Neural progenitor cell (in vitro differentiated cells): ENCODE measurements at regions not wholly inside any gene's neighbourhood (a gene's known extent, or its start where the extent isn't known, plus 50 kb on each side); places are given as distances from the start of the nearest gene placed in this dataset.
A peak's percentile ranks its signal among the peaks of the same experiment; 100 is the strongest.

Experiments used
- DNase-seq: peaks from one replicate; pipeline ENCODE4 v3.0.0-alpha.2; 2016; ENCODE audit warnings: low spot score
- H2AFZ ChIP-seq: fragments of 200-600 bp; sonication (generic); replicated peaks from 2 replicates; pipeline ENCODE4 v1.6.1; 2016; ENCODE audit warnings: antibody characterized with exemption
- H3F3A ChIP-seq: fragments of 200-600 bp; sonication (generic); 2 replicates; pipeline ENCODE4 v1.6.1; 2016; ENCODE audit warnings: antibody characterized with exemption, low read depth
- H3K27ac ChIP-seq: fragments of 200-600 bp; sonication (generic); 2 replicates; pipeline ENCODE4 v1.5.1; 2016; ENCODE audit warnings: mild to moderate bottlenecking
- H3K27me3 ChIP-seq: fragments of 200-600 bp; sonication (generic); 2 replicates; pipeline ENCODE4 v1.6.1; 2016; ENCODE audit warnings: mild to moderate bottlenecking, moderate library complexity
- H3K36me3 ChIP-seq: fragments of 200-600 bp; sonication (generic); 2 replicates; pipeline ENCODE4 v1.5.1; 2016
- H3K4me1 ChIP-seq: fragments of 200-600 bp; sonication (generic); 2 replicates; pipeline ENCODE4 v1.6.1; 2016; ENCODE audit warnings: mixed run types
- H3K4me2 ChIP-seq: fragments of 200-600 bp; sonication (generic); 2 replicates; pipeline ENCODE4 v1.6.1; 2016
- H3K4me3 ChIP-seq: fragments of 200-600 bp; sonication (generic); 2 replicates; pipeline ENCODE4 v1.5.1; 2016
- H3K79me2 ChIP-seq: fragments of 200-600 bp; sonication (generic); 2 replicates; pipeline ENCODE4 v1.6.1; 2016; ENCODE audit warnings: low read depth
- H3K9ac ChIP-seq: fragments of 200-600 bp; sonication (generic); 2 replicates; pipeline ENCODE4 v1.6.1; 2016
- H3K9me3 ChIP-seq: fragments of 200-600 bp; sonication (generic); 2 replicates; pipeline ENCODE4 v1.5.1; 2016; ENCODE audit warnings: low read depth
- H4K20me1 ChIP-seq: fragments of 200-600 bp; sonication (generic); 2 replicates; pipeline ENCODE4 v1.6.1; 2016; ENCODE audit warnings: low read depth
- H3K27ac Mint-ChIP-seq: 3 replicates; pipeline ENCODE4 v1.8.0; 2021; ENCODE audit warnings: mixed read lengths
- H3K27me3 Mint-ChIP-seq: 2 replicates; pipeline ENCODE4 v1.8.0; 2022; ENCODE audit warnings: low read depth, mild to moderate bottlenecking, inconsistent platforms, moderate library complexity, mixed read lengths; ENCODE audit not compliant: insufficient read depth
- H3K36me3 Mint-ChIP-seq: 3 replicates; pipeline ENCODE4 v1.8.0; 2021; ENCODE audit warnings: mixed read lengths
- H3K4me1 Mint-ChIP-seq: 3 replicates; pipeline ENCODE4 v1.8.0; 2021; ENCODE audit warnings: mixed read lengths
- H3K4me3 Mint-ChIP-seq: 3 replicates; pipeline ENCODE4 v1.8.0; 2021; ENCODE audit warnings: mild to moderate bottlenecking, moderate library complexity, mixed read lengths
- H3K9me3 Mint-ChIP-seq: 3 replicates; pipeline ENCODE4 v1.8.0; 2020; ENCODE audit warnings: mixed read lengths
- EZH2 ChIP-seq: fragments of 200-600 bp; sonication (generic); IDR thresholded peaks from 2 replicates; pipeline ENCODE4 v1.6.1; 2017; ENCODE audit warnings: antibody characterized with exemption, mild to moderate bottlenecking, moderate library complexity
- EZH2phosphoT487 ChIP-seq: fragments of 200-600 bp; sonication (generic); IDR thresholded peaks from 2 replicates; pipeline ENCODE4 v1.6.1; 2017; ENCODE audit warnings: antibody characterized with exemption
- TF ChIP-seq, protein P1 (sequence below): fragments of 200-600 bp; sonication (generic); IDR thresholded peaks from 2 replicates; pipeline ENCODE4 v1.5.1; 2017; ENCODE audit warnings: antibody characterized with exemption, mild to moderate bottlenecking

DNA sequence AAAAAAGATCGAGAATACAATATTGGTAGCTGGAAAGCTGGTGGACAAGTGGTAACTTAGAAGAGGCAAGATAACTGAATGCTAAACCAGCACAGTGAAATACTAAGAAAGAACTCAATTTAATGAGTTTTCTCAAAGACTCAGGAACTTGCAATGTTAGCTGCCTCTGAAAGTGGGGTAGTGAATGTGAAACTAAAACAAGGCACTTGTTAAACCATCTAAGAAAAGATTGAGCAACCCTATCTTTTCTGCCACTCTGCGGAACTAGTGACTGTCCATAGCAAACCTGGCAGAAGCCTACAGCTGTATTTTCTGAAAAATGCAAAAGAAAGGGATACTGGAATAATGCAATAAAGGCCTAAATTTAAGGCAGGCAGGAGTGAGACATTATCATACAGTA lies 1574.4 kb upstream of the PRR20A start:
- H3K4me1 ChIP-seq = peaks cover 23% of the 10 kb centered on the region
- H3K9me3 ChIP-seq = no peaks in the 10 kb centered on the region
- H3K4me1 Mint-ChIP-seq = peaks cover 7% of the 10 kb centered on the region
- H3K4me2 ChIP-seq = no peak overlapping the region
- H3K4me3 ChIP-seq = no peak overlapping the region
- H3K9me3 Mint-ChIP-seq = no peaks in the 10 kb centered on the region
- H3F3A ChIP-seq = peaks cover 30% of the 10 kb centered on the region
- no peak overlapping the region for H3K4me3 Mint-ChIP-seq
- no peaks in the 10 kb centered on the region for H3K36me3 Mint-ChIP-seq
- H3K27me3 Mint-ChIP-seq = peaks cover 4% of the 10 kb centered on the region
- H4K20me1 ChIP-seq = no peaks in the 10 kb centered on the region
- no peak overlapping the region for H3K27ac Mint-ChIP-seq
- TF ChIP-seq EZH2 (no peak), EZH2phosphoT487 (no peak)
- TF ChIP-seq, protein P1, sequence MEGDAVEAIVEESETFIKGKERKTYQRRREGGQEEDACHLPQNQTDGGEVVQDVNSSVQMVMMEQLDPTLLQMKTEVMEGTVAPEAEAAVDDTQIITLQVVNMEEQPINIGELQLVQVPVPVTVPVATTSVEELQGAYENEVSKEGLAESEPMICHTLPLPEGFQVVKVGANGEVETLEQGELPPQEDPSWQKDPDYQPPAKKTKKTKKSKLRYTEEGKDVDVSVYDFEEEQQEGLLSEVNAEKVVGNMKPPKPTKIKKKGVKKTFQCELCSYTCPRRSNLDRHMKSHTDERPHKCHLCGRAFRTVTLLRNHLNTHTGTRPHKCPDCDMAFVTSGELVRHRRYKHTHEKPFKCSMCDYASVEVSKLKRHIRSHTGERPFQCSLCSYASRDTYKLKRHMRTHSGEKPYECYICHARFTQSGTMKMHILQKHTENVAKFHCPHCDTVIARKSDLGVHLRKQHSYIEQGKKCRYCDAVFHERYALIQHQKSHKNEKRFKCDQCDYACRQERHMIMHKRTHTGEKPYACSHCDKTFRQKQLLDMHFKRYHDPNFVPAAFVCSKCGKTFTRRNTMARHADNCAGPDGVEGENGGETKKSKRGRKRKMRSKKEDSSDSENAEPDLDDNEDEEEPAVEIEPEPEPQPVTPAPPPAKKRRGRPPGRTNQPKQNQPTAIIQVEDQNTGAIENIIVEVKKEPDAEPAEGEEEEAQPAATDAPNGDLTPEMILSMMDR = no peak
- H3K9ac ChIP-seq = no peak overlapping the region
- no peaks in the 10 kb centered on the region for H3K27me3 ChIP-seq
- H3K36me3 ChIP-seq = no peaks in the 10 kb centered on the region
- no peaks in the 10 kb centered on the region for H3K79me2 ChIP-seq
- no peak for DNase-seq
- peak overlapping the region; percentile 12 for H2AFZ ChIP-seq
- no peak overlapping the region for H3K27ac ChIP-seq

GRCh38 chr13:55566779-55567178 lies 1573.9 kb upstream of the PRR20A start:
- H3K4me1 Mint-ChIP-seq = peaks cover 7% of the 10 kb centered on the region
- H3K4me2 ChIP-seq = no peak overlapping the region
- H3K4me3 ChIP-seq = no peak overlapping the region
- no peaks in the 10 kb centered on the region for H3K27me3 ChIP-seq
- no peaks in the 10 kb centered on the region for H3K36me3 ChIP-seq
- no peaks in the 10 kb centered on the region for H3K9me3 Mint-ChIP-seq
- peak overlapping the region; percentile 12 for H2AFZ ChIP-seq
- H3K27ac Mint-ChIP-seq = no peak overlapping the region
- no peak overlapping the region for H3K27ac ChIP-seq
- no peaks in the 10 kb centered on the region for H3K36me3 Mint-ChIP-seq
- no peak overlapping the region for H3K9ac ChIP-seq
- H3K79me2 ChIP-seq = no peaks in the 10 kb centered on the region
- peaks cover 4% of the 10 kb centered on the region for H3K27me3 Mint-ChIP-seq
- peaks cover 23% of the 10 kb centered on the region for H3K4me1 ChIP-seq
- no peaks in the 10 kb centered on the region for H4K20me1 ChIP-seq
- TF ChIP-seq EZH2 = no peak
- TF ChIP-seq, protein P1 = no peak
- TF ChIP-seq EZH2phosphoT487 = no peak
- H3K9me3 ChIP-seq = no peaks in the 10 kb centered on the region
- peaks cover 30% of the 10 kb centered on the region for H3F3A ChIP-seq
- no peak overlapping the region for H3K4me3 Mint-ChIP-seq
- DNase-seq = no peak

- H3K9me3 ChIP-seq = no peaks in the 10 kb centered on the region
- Mint-ChIP-seq H3K9me3 (no peaks in the 10 kb centered on the region), H3K36me3 (no peaks in the 10 kb centered on the region), H3K4me3 (no peak overlapping the region), H3K27ac (no peak overlapping the region), H3K27me3 (peaks cover 4% of the 10 kb centered on the region), H3K4me1 (peaks cover 7% of the 10 kb centered on the region)
- TF ChIP-seq, protein P1 = no peak
- TF ChIP-seq EZH2 = no peak
- no peak for TF ChIP-seq EZH2phosphoT487
- H3K79me2 ChIP-seq = no peaks in the 10 kb centered on the region
- no peak for DNase-seq
- H3K27me3 ChIP-seq = no peaks in the 10 kb centered on the region
- no peak overlapping the region for H3K4me2 ChIP-seq
- H3K27ac ChIP-seq = no peak overlapping the region
- no peaks in the 10 kb centered on the region for H4K20me1 ChIP-seq
- H3K4me3 ChIP-seq = no peak overlapping the region
- peaks cover 27% of the 10 kb centered on the region for H3F3A ChIP-seq
- no peak overlapping the region for H2AFZ ChIP-seq
- H3K9ac ChIP-seq = no peak overlapping the region
- peaks cover 24% of the 10 kb centered on the region for H3K4me1 ChIP-seq
- no peaks in the 10 kb centered on the region for H3K36me3 ChIP-seq
Measured at GRCh38 chr13:55567721-55568625, 1572.7 kb upstream of the PRR20A start.
